CD14-positive monocyte (primary cell): ENCODE measurements at regions not wholly inside any gene's neighbourhood (a gene's known extent, or its start where the extent isn't known, plus 50 kb on each side); places are given as distances from the start of the nearest gene placed in this dataset.

ENCODE experiments used
- DNase-seq, 3 donors: peaks; one replicate each; pipeline ENCODE4 v3.0.0-alpha.2; 2011 to 2022
- H2AFZ ChIP-seq: 2 replicates; pipeline ENCODE4 v1.6.0; 2012; ENCODE audit warnings: mild to moderate bottlenecking, low read depth, low read length, inconsistent platforms; ENCODE audit not compliant: insufficient read depth, poor library complexity, severe bottlenecking
- H3K27ac ChIP-seq, 2 donors: 1 replicate in 1 of 2; 2 replicates in 1 of 2; pipeline ENCODE4 v1.5.1; 2012 to 2013; ENCODE audit warnings: low read length in 2 of 2, control low read depth in 1 of 2, inconsistent platforms in 1 of 2, low read depth in 1 of 2, mild to moderate bottlenecking in 1 of 2
- H3K27me3 ChIP-seq, 2 donors: one replicate each; pipeline versions ENCODE4 v1.6.0 to v1.6.1; 2011 to 2013; ENCODE audit warnings: low read length in 2 of 2; ENCODE audit not compliant: control insufficient read depth in 2 of 2, insufficient read depth in 2 of 2
- H3K36me3 ChIP-seq, 2 donors: replicated peaks in 1 of 2; 1 replicate in 1 of 2; 2 replicates in 1 of 2; pipeline versions ENCODE4 v1.5.1 to v1.6.1; 2012 to 2013; ENCODE audit warnings: low read length in 2 of 2, control low read depth in 1 of 2, inconsistent platforms in 1 of 2, mild to moderate bottlenecking in 1 of 2; ENCODE audit not compliant: insufficient read depth in 2 of 2, control insufficient read depth in 1 of 2
- H3K4me1 ChIP-seq, 2 donors: 1 replicate in 1 of 2; 2 replicates in 1 of 2; pipeline versions ENCODE4 v1.5.1 to v1.6.1; 2012 to 2013; ENCODE audit warnings: low read length in 2 of 2, control low read depth in 1 of 2, inconsistent platforms in 1 of 2, mild to moderate bottlenecking in 1 of 2, moderate library complexity in 1 of 2; ENCODE audit not compliant: insufficient read depth in 2 of 2, control insufficient read depth in 1 of 2
- H3K4me2 ChIP-seq: replicated peaks from 2 replicates; pipeline ENCODE3; 2012; ENCODE audit warnings: low read length, moderate library complexity, mild to moderate bottlenecking; ENCODE audit not compliant: poor library complexity, severe bottlenecking; ENCODE audit errors: extremely low read depth
- H3K4me3 ChIP-seq, 3 experiments: fragments of 200-600 bp in 1 of 3; sonication (generic) in 1 of 3; replicated peaks in 1 of 3; 1 replicate in 2 of 3; 2 replicates in 1 of 3; pipeline ENCODE4 v1.5.1; 2011 to 2013; ENCODE audit warnings: low read length in 3 of 3, mild to moderate bottlenecking in 3 of 3, control low read depth in 2 of 3, low read depth in 2 of 3, inconsistent platforms in 1 of 3, moderate library complexity in 1 of 3
- H3K79me2 ChIP-seq: 2 replicates; pipeline ENCODE4 v1.6.0; 2012; ENCODE audit warnings: mild to moderate bottlenecking, control low read depth, inconsistent platforms, low read length, moderate library complexity; ENCODE audit not compliant: insufficient read depth
- H3K9ac ChIP-seq: 2 replicates; pipeline ENCODE4 v1.6.0; 2017; ENCODE audit warnings: low read length, mild to moderate bottlenecking; ENCODE audit not compliant: insufficient read depth, poor library complexity, severe bottlenecking
- H3K9me3 ChIP-seq, 2 donors: replicated peaks in 1 of 2; 1 replicate in 1 of 2; 2 replicates in 1 of 2; pipeline versions ENCODE4 v1.5.1 to v1.6.1; 2012 to 2013; ENCODE audit warnings: low read length in 2 of 2, control low read depth in 1 of 2; ENCODE audit not compliant: control insufficient read depth in 1 of 2, insufficient read depth in 1 of 2
- H4K20me1 ChIP-seq: 2 replicates; pipeline ENCODE4 v1.6.0; 2012; ENCODE audit warnings: mild to moderate bottlenecking, low read length, control low read depth, moderate library complexity; ENCODE audit not compliant: insufficient read depth
- H3K27ac Mint-ChIP-seq, 7 donors: one replicate each; pipeline ENCODE4 v1.8.0; 2020; ENCODE audit warnings: mild to moderate bottlenecking in 7 of 7, mixed read lengths in 7 of 7, moderate library complexity in 6 of 7, inconsistent platforms in 2 of 7
- H3K27me3 Mint-ChIP-seq, 3 donors: one replicate each; pipeline ENCODE4 v1.8.0; 2021 to 2022; ENCODE audit warnings: low read depth in 3 of 3, mild to moderate bottlenecking in 3 of 3, mixed read lengths in 3 of 3, moderate library complexity in 3 of 3, inconsistent platforms in 1 of 3
- H3K36me3 Mint-ChIP-seq, 2 donors: one replicate each; pipeline ENCODE4 v1.8.0; 2020; ENCODE audit warnings: mixed read lengths in 2 of 2, inconsistent platforms in 1 of 2, mild to moderate bottlenecking in 1 of 2
- H3K4me1 Mint-ChIP-seq: one replicate; pipeline ENCODE4 v1.8.0; 2020; ENCODE audit warnings: mild to moderate bottlenecking, mixed read lengths
- H3K4me3 Mint-ChIP-seq, 2 donors: one replicate each; pipeline ENCODE4 v1.8.0; 2020; ENCODE audit warnings: mild to moderate bottlenecking in 2 of 2, mixed read lengths in 2 of 2, moderate library complexity in 1 of 2
- H3K9me3 Mint-ChIP-seq, 7 donors: one replicate each; pipeline ENCODE4 v1.8.0; 2020 to 2022; ENCODE audit warnings: mixed read lengths in 7 of 7, mild to moderate bottlenecking in 6 of 7, moderate library complexity in 6 of 7, inconsistent platforms in 2 of 7
- CTCF ChIP-seq: fragments of 200-600 bp; IDR thresholded peaks from one replicate; pipeline ENCODE4 v1.8.0; 2022; ENCODE audit warnings: antibody characterized with exemption, mild to moderate bottlenecking
- WGBS: methylation state at CpG from one replicate; pipeline ENCODE4 v1.1.5; 2013; ENCODE audit warnings: missing lambda C conversion rate; ENCODE audit not compliant: insufficient coverage; 5-methylcytosine and 5-hydroxymethylcytosine counted together
- intact Hi-C, 2 donors: fragments of 100-400 bp; cut with micrococcal nuclease; formaldehyde crosslinking; loops; one replicate each; pipeline versions ENCODE4 v1.15.0 to v1.15.1; 2023

- Histone ChIP-seq H2AFZ (no peak overlapping the region), H3K79me2 (no peaks in the 10 kb centered on the region), H3K36me3 (no peaks in the 10 kb centered on the region), H3K27ac (no peak overlapping the region), H3K4me2 (no peak overlapping the region), H3K4me1 (no peaks in the 10 kb centered on the region), H3K9me3 (peaks cover 0 to 9% of the 10 kb centered on the region in 2 donors), H3K9ac (no peak overlapping the region), H3K4me3 (no peak overlapping the region), H4K20me1 (no peaks in the 10 kb centered on the region), H3K27me3 (peaks cover 0 to 2% of the 10 kb centered on the region in 2 donors)
- Mint-ChIP-seq H3K4me3 (no peak overlapping the region), H3K4me1 (no peaks in the 10 kb centered on the region), H3K36me3 (no peaks in the 10 kb centered on the region), H3K27me3 (peaks cover 0 to 5% (median 0%) of the 10 kb centered on the region in 3 donors), H3K9me3 (peaks cover 14 to 28% (median 19%) of the 10 kb centered on the region in 7 donors), H3K27ac (no peak overlapping the region)
- no peak for DNase-seq
- intact Hi-C loops: no loop called here
- no peak for TF ChIP-seq CTCF
These were observed 133.9 kb upstream of the SSTR4 start for GRCh38 chr20:22901164-22901563.

GRCh38 chr20:22901921-22902320 is 133.2 kb upstream of the SSTR4 start:
- no peaks in the 10 kb centered on the region for H3K4me1 ChIP-seq
- no peak for DNase-seq
- intact Hi-C loops: no loop called here
- no peak overlapping the region for H3K9ac ChIP-seq
- Mint-ChIP-seq H3K27ac (no peak overlapping the region), H3K9me3 (peaks cover 14 to 28% (median 19%) of the 10 kb centered on the region in 7 donors), H3K4me1 (no peaks in the 10 kb centered on the region), H3K36me3 (no peaks in the 10 kb centered on the region), H3K4me3 (no peak overlapping the region), H3K27me3 (peaks cover 0 to 6% (median 0%) of the 10 kb centered on the region in 3 donors)
- H3K9me3 ChIP-seq: peaks cover 0 to 9% of the 10 kb centered on the region in 2 donors
- H3K27ac ChIP-seq: no peak overlapping the region
- whole genome bisulfite sequencing: 90% methylated on average over 2 of the region's 2 CpGs
- H2AFZ ChIP-seq: no peak overlapping the region
- no peak overlapping the region for H3K4me3 ChIP-seq
- H4K20me1 ChIP-seq: no peaks in the 10 kb centered on the region
- no peaks in the 10 kb centered on the region for H3K79me2 ChIP-seq
- no peak overlapping the region for H3K4me2 ChIP-seq
- no peak for TF ChIP-seq CTCF
- H3K27me3 ChIP-seq: peaks cover 0 to 2% of the 10 kb centered on the region in 2 donors
- H3K36me3 ChIP-seq: no peaks in the 10 kb centered on the region
